Neural crest cell (in vitro differentiated cells): ENCODE measurements at regions not wholly inside any gene's neighbourhood (a gene's known extent, or its start where the extent isn't known, plus 50 kb on each side); places are given as distances from the start of the nearest gene placed in this dataset.

ENCODE experiments used
- DNase-seq: peaks from one replicate; pipeline ENCODE4 v3.0.0; 2021; ENCODE audit warnings: low read depth, mixed read lengths, low spot score
- H3K27ac Mint-ChIP-seq: one replicate; pipeline ENCODE4 v1.8.0; 2021; ENCODE audit warnings: mild to moderate bottlenecking, mixed read lengths; ENCODE audit not compliant: unreplicated experiment
- H3K27me3 Mint-ChIP-seq: 2 replicates; pipeline ENCODE4 v1.8.0; 2021; ENCODE audit warnings: low read depth, mild to moderate bottlenecking, mixed read lengths
- H3K36me3 Mint-ChIP-seq: 2 replicates; pipeline ENCODE4 v1.8.0; 2021; ENCODE audit warnings: low read depth, mild to moderate bottlenecking, mixed read lengths
- H3K4me1 Mint-ChIP-seq: 2 replicates; pipeline ENCODE4 v1.8.0; 2021; ENCODE audit warnings: mixed read lengths
- H3K4me3 Mint-ChIP-seq: one replicate; pipeline ENCODE4 v1.8.0; 2021; ENCODE audit warnings: mild to moderate bottlenecking, mixed read lengths
- H3K9me3 Mint-ChIP-seq: 2 replicates; pipeline ENCODE4 v1.8.0; 2021; ENCODE audit warnings: mixed read lengths
- TF ChIP-seq, protein P1 (sequence below): fragments of 200-600 bp; sonication (generic); conservative IDR thresholded peaks from 2 replicates; pipeline ENCODE4 v1.5.0; 2021; ENCODE audit warnings: antibody characterized with exemption, mild to moderate bottlenecking

DNA sequence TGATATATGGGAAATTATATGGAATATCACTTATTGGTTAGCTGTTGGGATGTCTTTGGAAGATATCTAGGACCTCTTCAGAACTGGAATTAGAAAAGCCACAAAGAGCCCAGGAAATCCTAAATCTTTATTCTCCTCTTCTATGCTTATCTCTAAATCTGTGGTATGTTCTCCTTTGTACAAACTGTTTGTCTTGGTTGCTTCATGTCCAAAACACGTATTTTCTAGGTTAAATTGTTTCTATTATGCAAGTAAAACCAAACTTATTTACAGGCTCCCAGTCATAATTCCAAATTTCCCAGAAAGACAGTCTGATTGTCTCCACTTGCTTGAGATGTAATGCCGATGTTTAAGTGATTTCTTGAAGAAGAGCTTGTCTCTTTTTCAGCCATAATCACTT is 650.9 kb downstream of the CDH11 start:
- peaks cover 6% of the 10 kb centered on the region for H3K4me1 Mint-ChIP-seq

DNA sequence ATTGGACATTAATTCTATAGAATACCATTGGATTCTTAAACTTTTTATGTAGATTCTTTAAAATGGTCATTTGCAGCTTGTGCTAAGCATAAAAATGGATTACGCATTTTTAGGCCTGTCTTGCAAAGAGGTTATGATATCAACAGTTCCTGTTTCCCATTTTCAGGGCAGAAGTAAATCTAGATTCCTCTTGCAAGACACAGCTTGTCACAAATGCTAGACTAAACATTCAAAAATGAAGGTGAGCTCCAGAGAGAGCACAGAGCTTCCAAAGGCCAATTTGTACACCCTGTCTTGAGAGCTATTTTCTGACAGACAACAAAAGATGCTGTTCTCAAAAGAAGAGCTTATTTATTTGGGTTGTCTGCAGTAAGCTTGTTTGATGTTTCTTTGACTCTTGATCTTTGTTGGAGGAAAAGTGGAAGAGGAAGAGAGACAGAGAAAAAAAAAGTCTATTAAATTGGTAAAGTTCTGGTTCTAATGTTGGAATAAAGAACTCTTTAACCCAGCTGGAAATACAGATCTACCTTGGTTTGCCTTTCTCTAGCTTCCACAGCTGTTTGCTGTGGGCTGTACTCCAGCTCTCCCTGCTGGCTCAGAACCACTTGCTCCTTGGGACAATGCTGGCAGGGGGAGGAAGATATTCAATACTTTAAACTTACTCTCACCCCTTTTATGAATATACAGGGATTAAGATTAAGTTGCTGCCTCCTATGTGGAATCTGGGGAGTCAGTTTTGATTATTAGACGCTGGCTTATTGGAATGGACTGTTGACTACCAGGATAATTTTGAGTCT is 651.8 kb downstream of the CDH11 start:
- TF ChIP-seq, protein P1, sequence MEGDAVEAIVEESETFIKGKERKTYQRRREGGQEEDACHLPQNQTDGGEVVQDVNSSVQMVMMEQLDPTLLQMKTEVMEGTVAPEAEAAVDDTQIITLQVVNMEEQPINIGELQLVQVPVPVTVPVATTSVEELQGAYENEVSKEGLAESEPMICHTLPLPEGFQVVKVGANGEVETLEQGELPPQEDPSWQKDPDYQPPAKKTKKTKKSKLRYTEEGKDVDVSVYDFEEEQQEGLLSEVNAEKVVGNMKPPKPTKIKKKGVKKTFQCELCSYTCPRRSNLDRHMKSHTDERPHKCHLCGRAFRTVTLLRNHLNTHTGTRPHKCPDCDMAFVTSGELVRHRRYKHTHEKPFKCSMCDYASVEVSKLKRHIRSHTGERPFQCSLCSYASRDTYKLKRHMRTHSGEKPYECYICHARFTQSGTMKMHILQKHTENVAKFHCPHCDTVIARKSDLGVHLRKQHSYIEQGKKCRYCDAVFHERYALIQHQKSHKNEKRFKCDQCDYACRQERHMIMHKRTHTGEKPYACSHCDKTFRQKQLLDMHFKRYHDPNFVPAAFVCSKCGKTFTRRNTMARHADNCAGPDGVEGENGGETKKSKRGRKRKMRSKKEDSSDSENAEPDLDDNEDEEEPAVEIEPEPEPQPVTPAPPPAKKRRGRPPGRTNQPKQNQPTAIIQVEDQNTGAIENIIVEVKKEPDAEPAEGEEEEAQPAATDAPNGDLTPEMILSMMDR: no peak
- Mint-ChIP-seq H3K27ac (no peak overlapping the region), H3K27me3 (no peaks in the 10 kb centered on the region), H3K9me3 (peaks cover 2% of the 10 kb centered on the region), H3K36me3 (peaks cover 4% of the 10 kb centered on the region), H3K4me3 (no peak overlapping the region), H3K4me1 (no peaks in the 10 kb centered on the region)
- no peak for DNase-seq

More for the DNA sequence above, 650.9 kb downstream of the CDH11 start:
- no peaks in the 10 kb centered on the region for H3K27me3 Mint-ChIP-seq
- TF ChIP-seq, protein P1: no peak
- no peak overlapping the region for H3K27ac Mint-ChIP-seq
- H3K36me3 Mint-ChIP-seq: peaks cover 4% of the 10 kb centered on the region
- no peak overlapping the region for H3K4me3 Mint-ChIP-seq
- DNase-seq: no peak
- H3K9me3 Mint-ChIP-seq: peaks cover 2% of the 10 kb centered on the region

DNA sequence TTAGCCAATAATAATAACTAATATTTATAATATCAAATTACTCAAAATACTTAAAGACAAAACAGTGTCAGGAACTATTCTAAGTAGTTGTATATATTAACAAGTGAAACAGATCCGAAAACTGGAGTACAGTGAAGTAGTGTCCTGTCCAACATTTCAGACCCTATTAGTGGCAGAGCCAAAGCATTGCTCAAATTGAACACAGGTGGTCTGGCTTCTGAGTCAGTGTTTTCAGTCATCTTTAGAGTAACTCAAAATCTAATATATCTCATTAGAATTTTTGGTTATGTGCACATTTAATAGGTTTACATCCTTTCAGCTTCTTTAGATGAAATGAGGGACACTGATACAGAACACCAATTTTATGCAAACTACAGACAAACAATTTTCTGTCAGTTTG is 652.5 kb downstream of the CDH11 start:
- Mint-ChIP-seq H3K4me3 (no peak overlapping the region), H3K4me1 (no peaks in the 10 kb centered on the region), H3K27ac (no peak overlapping the region)

DNA sequence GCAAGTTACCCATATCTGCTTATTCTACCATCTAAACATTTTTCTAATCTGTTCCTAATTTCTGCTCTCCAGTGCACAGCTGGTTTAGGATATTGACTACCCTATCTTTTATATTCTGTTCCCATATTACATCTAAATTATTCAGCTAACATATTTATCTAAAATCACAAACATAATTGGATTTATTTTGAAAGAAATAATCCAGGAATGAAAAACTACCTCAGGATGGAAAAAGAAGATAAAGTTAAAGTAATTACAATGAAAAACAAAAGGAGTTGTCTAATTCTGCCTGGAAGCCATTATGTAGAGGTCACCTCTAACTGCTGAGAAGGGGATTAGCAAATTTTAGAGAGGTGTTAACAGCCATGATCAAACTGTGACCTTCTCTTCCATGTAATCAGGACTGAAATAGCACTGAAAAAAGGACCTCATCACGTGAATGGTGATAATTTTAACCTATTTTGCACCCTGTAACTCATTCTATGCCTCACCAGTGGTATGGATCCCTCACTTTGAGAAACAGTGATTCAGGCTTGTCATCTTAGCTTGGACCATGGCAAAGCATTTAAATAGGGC is 653.3 kb downstream of the CDH11 start:
- H3K4me1 Mint-ChIP-seq: no peaks in the 10 kb centered on the region
- no peak overlapping the region for H3K4me3 Mint-ChIP-seq
- H3K9me3 Mint-ChIP-seq: peaks cover 7% of the 10 kb centered on the region

More for the DNA sequence above, 652.5 kb downstream of the CDH11 start:
- Mint-ChIP-seq H3K36me3 (peaks cover 4% of the 10 kb centered on the region), H3K27me3 (no peaks in the 10 kb centered on the region), H3K9me3 (peaks cover 7% of the 10 kb centered on the region)
- no peak for DNase-seq
- TF ChIP-seq, protein P1: no peak

DNA sequence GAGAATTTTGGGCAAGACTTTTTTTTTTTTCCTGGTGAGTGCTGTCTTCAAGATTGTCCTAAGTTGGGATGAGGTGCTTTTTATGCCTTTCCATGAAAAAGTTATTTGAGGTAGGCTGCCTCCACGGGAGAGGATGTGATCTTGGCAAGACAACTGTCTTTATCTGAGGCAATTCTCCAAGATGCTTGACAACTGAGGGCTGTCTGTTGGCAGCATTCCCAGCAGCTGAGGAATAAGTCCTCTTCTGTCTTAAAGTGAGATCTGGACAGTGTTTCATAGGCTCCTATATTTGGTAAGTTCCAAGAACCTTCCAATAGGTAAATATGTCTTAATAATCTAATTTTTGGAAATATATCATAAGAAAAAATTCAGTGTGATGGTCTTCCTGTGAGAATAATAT is 662.0 kb downstream of the CDH11 start:
- Mint-ChIP-seq H3K36me3 (no peaks in the 10 kb centered on the region), H3K27ac (no peak overlapping the region), H3K4me3 (no peak overlapping the region), H3K9me3 (peaks cover 4% of the 10 kb centered on the region), H3K4me1 (no peaks in the 10 kb centered on the region), H3K27me3 (no peaks in the 10 kb centered on the region)
- TF ChIP-seq, protein P1: no peak
- DNase-seq: no peak

More for the DNA sequence above, 653.3 kb downstream of the CDH11 start:
- TF ChIP-seq, protein P1: no peak
- no peak for DNase-seq
- Mint-ChIP-seq H3K27ac (no peak overlapping the region), H3K27me3 (no peaks in the 10 kb centered on the region), H3K36me3 (peaks cover 4% of the 10 kb centered on the region)
